GM12872 (cell line): ENCODE measurements at regions not wholly inside any gene's neighbourhood (a gene's known extent, or its start where the extent isn't known, plus 50 kb on each side); places are given as distances from the start of the nearest gene placed in this dataset.

Experiments used
- CTCF ChIP-seq: IDR thresholded peaks from 3 replicates; pipeline ENCODE4 v1.5.1; 2011; ENCODE audit warnings: low read depth, mild to moderate bottlenecking, low read length, moderate library complexity; ENCODE audit not compliant: insufficient read depth

DNA sequence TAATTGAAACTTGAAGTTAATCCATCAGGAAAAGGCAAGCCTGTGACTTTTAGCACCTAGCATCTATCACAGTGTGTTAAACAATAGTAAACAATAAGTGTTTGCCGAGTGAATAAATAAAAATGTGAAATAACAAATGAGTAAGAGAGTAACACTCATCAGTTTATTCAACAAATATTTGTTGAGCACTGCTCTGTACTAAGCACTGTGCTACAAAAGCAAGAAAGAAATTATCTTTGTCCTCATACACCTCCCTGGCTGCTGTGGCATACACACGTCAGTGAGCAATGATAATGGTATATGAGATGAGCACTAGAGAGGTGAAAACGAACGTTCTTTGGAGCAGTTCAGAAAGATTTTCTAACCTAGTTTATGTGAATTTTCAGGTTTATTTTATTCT lies 295.0 kb upstream of the LRRC7 start:
- no peak for TF ChIP-seq CTCF

GRCh38 chr1:69278923-69279322 lies 288.8 kb upstream of the LRRC7 start:
- no peak for TF ChIP-seq CTCF

GRCh38 chr1:69283516-69283915 lies 284.2 kb upstream of the LRRC7 start:
- no peak for TF ChIP-seq CTCF

- no peak for TF ChIP-seq CTCF
Measured at GRCh38 chr1:69284508-69284907, 283.2 kb upstream of the LRRC7 start.

- TF ChIP-seq CTCF, result no peak
Measured at GRCh38 chr1:69288416-69288815, 279.3 kb upstream of the LRRC7 start.

- no peak for TF ChIP-seq CTCF
Measured at GRCh38 chr1:69290291-69290690, 277.4 kb upstream of the LRRC7 start.

DNA sequence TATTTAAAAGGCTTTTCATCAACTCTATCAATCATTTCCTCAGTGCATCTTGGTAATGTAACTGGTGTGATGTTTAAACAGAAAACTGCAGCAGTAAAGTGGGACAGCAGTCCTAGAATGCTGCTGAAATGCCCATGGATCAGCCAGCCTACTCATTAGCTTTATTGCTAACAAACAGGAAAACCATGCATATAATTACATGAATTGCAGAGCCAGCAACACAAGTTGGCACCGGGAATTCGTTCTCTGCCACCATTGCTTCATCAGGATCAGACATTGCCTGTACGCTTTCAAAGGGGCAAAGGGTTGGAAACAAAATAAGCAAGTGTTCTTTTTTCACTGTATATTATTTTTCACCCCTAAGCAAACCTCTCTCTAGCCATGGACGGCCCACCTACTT lies 276.2 kb upstream of the LRRC7 start:
- TF ChIP-seq CTCF, result no peak

DNA sequence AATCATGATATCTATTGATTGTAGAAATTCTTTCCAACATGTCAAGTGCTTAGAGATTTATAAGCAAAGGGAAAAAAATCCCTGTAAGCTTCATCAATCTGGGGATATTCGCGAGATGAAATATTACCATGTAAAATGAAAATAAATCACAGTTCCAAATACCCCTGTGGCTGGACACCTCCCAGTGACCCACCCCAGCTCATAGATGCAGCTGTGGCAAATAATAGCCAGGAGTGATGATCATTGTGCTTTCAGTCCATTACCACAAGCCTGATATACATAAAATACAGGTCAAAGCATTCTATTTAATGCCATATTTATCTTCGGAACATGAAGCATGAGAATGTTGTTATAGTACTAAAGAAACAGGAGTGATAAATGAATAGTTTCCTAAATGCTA lies 274.9 kb upstream of the LRRC7 start:
- no peak for TF ChIP-seq CTCF
